Ishikawa (cell line): ENCODE measurements at regions not wholly inside any gene's neighbourhood (a gene's known extent, or its start where the extent isn't known, plus 50 kb on each side); places are given as distances from the start of the nearest gene placed in this dataset.

ENCODE experiments used
- CEBPB ChIP-seq: IDR thresholded peaks from 2 replicates; pipeline ENCODE4 v1.6.1; 2012
- CREB1 ChIP-seq: IDR thresholded peaks from 2 replicates; pipeline ENCODE4 v1.6.1; 2012; ENCODE audit warnings: low read depth
- EGR1 ChIP-seq: IDR thresholded peaks from 2 replicates; pipeline ENCODE4 v1.6.1; 2012
- EP300 ChIP-seq: IDR thresholded peaks from 2 replicates; pipeline ENCODE4 v1.6.1; 2012; ENCODE audit warnings: borderline replicate concordance
- FOXM1 ChIP-seq: IDR thresholded peaks from 2 replicates; pipeline ENCODE4 v1.6.1; 2012; ENCODE audit warnings: low read depth, borderline replicate concordance
- MAX ChIP-seq: IDR thresholded peaks from 2 replicates; pipeline ENCODE4 v1.6.1; 2012
- NFIC ChIP-seq: IDR thresholded peaks from 2 replicates; pipeline ENCODE4 v1.6.1; 2012
- RAD21 ChIP-seq: IDR thresholded peaks from 2 replicates; pipeline ENCODE4 v1.6.1; 2012; ENCODE audit warnings: low read depth
- REST ChIP-seq: IDR thresholded peaks from 2 replicates; pipeline ENCODE4 v1.6.1; 2012; ENCODE audit warnings: low read depth, mild to moderate bottlenecking
- TAF1 ChIP-seq: IDR thresholded peaks from 2 replicates; pipeline ENCODE4 v1.6.1; 2012; ENCODE audit warnings: low read depth, mild to moderate bottlenecking
- TCF12 ChIP-seq: IDR thresholded peaks from 2 replicates; pipeline ENCODE4 v1.6.1; 2012; ENCODE audit warnings: low read depth
- TEAD4 ChIP-seq: IDR thresholded peaks from 2 replicates; pipeline ENCODE4 v1.6.1; 2012
- USF1 ChIP-seq: IDR thresholded peaks from 2 replicates; pipeline ENCODE4 v1.6.1; 2012
- YY1 ChIP-seq: IDR thresholded peaks from 2 replicates; pipeline ENCODE4 v1.6.1; 2012; ENCODE audit warnings: low read depth
- ZBTB7A ChIP-seq: IDR thresholded peaks from 2 replicates; pipeline ENCODE4 v1.6.1; 2012; ENCODE audit warnings: low read depth

GRCh38 chr1:100628631-100629081 lies 90.7 kb downstream of the GPR88 start:
- TF ChIP-seq EGR1 (no peak), NFIC (no peak), CREB1 (no peak), USF1 (no peak), ZBTB7A (no peak), YY1 (no peak), RAD21 (no peak), MAX (no peak), TEAD4 (no peak), EP300 (no peak), REST (no peak), CEBPB (no peak), TCF12 (no peak), TAF1 (no peak), FOXM1 (no peak)

- TF ChIP-seq TEAD4 = no peak
- no peak for TF ChIP-seq USF1
- no peak for TF ChIP-seq RAD21
- no peak for TF ChIP-seq NFIC
- TF ChIP-seq EGR1 = no peak
- TF ChIP-seq ZBTB7A = no peak
- TF ChIP-seq FOXM1 = no peak
- no peak for TF ChIP-seq CREB1
- no peak for TF ChIP-seq REST
- no peak for TF ChIP-seq TCF12
Measured at GRCh38 chr1:100629391-100629790, 90.2 kb upstream of the VCAM1 start.

- TF ChIP-seq EP300 (no peak), YY1 (no peak), TCF12 (no peak), NFIC (no peak), REST (no peak)
Measured at GRCh38 chr1:100631015-100631551, 88.5 kb upstream of the VCAM1 start.

- no peak for TF ChIP-seq ZBTB7A
- TF ChIP-seq TCF12 = no peak
- TF ChIP-seq EGR1 = no peak
- no peak for TF ChIP-seq FOXM1
- TF ChIP-seq CEBPB = no peak
- no peak for TF ChIP-seq MAX
- TF ChIP-seq RAD21 = no peak
- TF ChIP-seq EP300 = no peak
- no peak for TF ChIP-seq REST
- TF ChIP-seq NFIC = no peak
- no peak for TF ChIP-seq YY1
- TF ChIP-seq CREB1 = no peak
- TF ChIP-seq USF1 = no peak
Measured at GRCh38 chr1:100642826-100643225, 76.7 kb upstream of the VCAM1 start.
